Right lobe of liver (tissue), 6 donors: ENCODE measurements at regions not wholly inside any gene's neighbourhood (a gene's known extent, or its start where the extent isn't known, plus 50 kb on each side); places are given as distances from the start of the nearest gene placed in this dataset.

Experiments
- ATAC-seq, 4 donors: fragments of 200-7000 bp; cut with Tn5 transposase; one replicate each; pipeline ENCODE4 v1.9.1; 2020; ENCODE audit warnings: mild to moderate bottlenecking in 4 of 4, moderate library complexity in 4 of 4
- DNase-seq, 3 donors: peaks; one replicate each; pipeline ENCODE4 v3.0.0-alpha.2; 2020
- H3K27ac ChIP-seq, 3 donors: fragments of 200-600 bp; one replicate each; pipeline ENCODE4 v1.8.0; 2022
- H3K27me3 ChIP-seq, 2 donors: fragments of 200-600 bp; one replicate each; pipeline ENCODE4 v1.8.0; 2022
- H3K36me3 ChIP-seq, 4 donors: fragments of 200-600 bp; sonication (generic) in 1 of 4; one replicate each; pipeline versions ENCODE4 v1.5.1 to v1.8.0; 2017 to 2022; ENCODE audit warnings: control low read depth in 1 of 4
- H3K4me1 ChIP-seq, 4 donors: fragments of 200-600 bp; sonication (generic) in 1 of 4; one replicate each; pipeline versions ENCODE4 v1.5.1 to v1.8.0; 2017 to 2022; ENCODE audit warnings: control low read depth in 1 of 4
- H3K4me3 ChIP-seq, 3 donors: fragments of 200-600 bp; one replicate each; pipeline ENCODE4 v1.8.0; 2022
- H3K9me3 ChIP-seq, 4 donors: fragments of 200-600 bp; sonication (generic) in 1 of 4; one replicate each; pipeline versions ENCODE4 v1.5.1 to v1.8.0; 2017 to 2022; ENCODE audit warnings: control low read depth in 1 of 4
- CTCF ChIP-seq, 4 donors: fragments of 200-600 bp in 3 of 4; fragments of 450-650 bp in 1 of 4; IDR thresholded peaks; one replicate each; pipeline versions ENCODE4 v1.5.1 to v1.8.0; 2016 to 2022; ENCODE audit warnings: antibody characterized with exemption in 4 of 4, mild to moderate bottlenecking in 2 of 4
- POLR2A ChIP-seq: fragments of 450-650 bp; IDR thresholded peaks from one replicate; pipeline ENCODE4 v1.6.1; 2017; ENCODE audit warnings: antibody characterized with exemption, mild to moderate bottlenecking
- WGBS: methylation state at CpG from one replicate; pipeline ENCODE4 v1.1.6; 2018; ENCODE audit warnings: low coverage, low lambda C conversion rate; ENCODE audit not compliant: insufficient coverage; ENCODE audit errors: missing lambda C conversion rate; 5-methylcytosine and 5-hydroxymethylcytosine counted together
- intact Hi-C, 2 donors: fragments of 100-400 bp; cut with DNase I; formaldehyde crosslinking; loops; one replicate each; pipeline versions ENCODE4 v1.11.2 to v1.14.1; 2022
- donor health status: DM: no; HTN: yes; CAD: no.
- donor health status: DM: no; HTN: no; CAD: no.
- donor health status: DM: no; HTN: no; CAD: no.
- donor health status: DM: no; HTN: yes; CAD: no.
- donor health status: DM: no; HTN: yes; CAD: no.

- H3K4me1 ChIP-seq = no peaks in the 10 kb centered on the region
- no peaks in the 10 kb centered on the region for H3K27me3 ChIP-seq
- 34% methylated on average over 7 of the region's 7 CpGs for WGBS
- TF ChIP-seq POLR2A = no peak
- TF ChIP-seq CTCF (IDR thresholded peaks at IDR 0.05) = no peak
- DNase-seq (peak in 2 of 3 donors; percentile 38 to 62), ATAC-seq (peak in 2 of 4 donors; percentile 56 to 69)
- no peaks in the 10 kb centered on the region for H3K9me3 ChIP-seq
- no peak overlapping the region for H3K4me3 ChIP-seq
- intact Hi-C loops = no loop called here
- H3K27ac ChIP-seq = no peak overlapping the region
- H3K36me3 ChIP-seq = no peaks in the 10 kb centered on the region
These were observed 233.0 kb upstream of the CLNK start for GRCh38 chr4:10917566-10917965.

- Histone ChIP-seq H3K27me3 (no peaks in the 10 kb centered on the region), H3K4me1 (no peaks in the 10 kb centered on the region), H3K9me3 (no peaks in the 10 kb centered on the region), H3K4me3 (no peak overlapping the region), H3K27ac (no peak overlapping the region), H3K36me3 (no peaks in the 10 kb centered on the region)
- no peak for TF ChIP-seq POLR2A
- TF ChIP-seq CTCF (IDR thresholded peaks at IDR 0.05) = no peak
- ATAC-seq = no peak
- 63% methylated on average over 5 of the region's 5 CpGs for WGBS
- intact Hi-C loops = no loop called here
- no peak for DNase-seq
These were observed 213.5 kb upstream of the CLNK start for GRCh38 chr4:10898072-10898471.

- no peak overlapping the region for H3K4me3 ChIP-seq
- intact Hi-C loops = no loop called here
- no peaks in the 10 kb centered on the region for H3K4me1 ChIP-seq
- H3K36me3 ChIP-seq = no peaks in the 10 kb centered on the region
- WGBS = 67% methylated on average over 1 of the region's 5 CpGs
- no peak for DNase-seq
- TF ChIP-seq POLR2A (no peak), CTCF (IDR thresholded peaks at IDR 0.05) (no peak)
- no peaks in the 10 kb centered on the region for H3K9me3 ChIP-seq
- no peak for ATAC-seq
- no peak overlapping the region for H3K27ac ChIP-seq
- H3K27me3 ChIP-seq = no peaks in the 10 kb centered on the region
These were observed 212.5 kb upstream of the CLNK start for GRCh38 chr4:10897076-10897475.

- no peak for TF ChIP-seq POLR2A
- peak in 2 of 4 donors; percentile 16 to 31 for TF ChIP-seq CTCF (IDR thresholded peaks at IDR 0.05)
- Histone ChIP-seq H3K27ac (no peak overlapping the region), H3K4me3 (no peak overlapping the region), H3K9me3 (no peaks in the 10 kb centered on the region), H3K36me3 (no peaks in the 10 kb centered on the region), H3K27me3 (no peaks in the 10 kb centered on the region), H3K4me1 (no peaks in the 10 kb centered on the region)
- DNase-seq (no peak), ATAC-seq (no peak)
- intact Hi-C loops = no loop called here
- 39% methylated on average over 2 of the region's 2 CpGs for WGBS
These were observed 208.8 kb upstream of the CLNK start for GRCh38 chr4:10893395-10893794.

- Histone ChIP-seq H3K36me3 (no peaks in the 10 kb centered on the region), H3K4me1 (no peaks in the 10 kb centered on the region), H3K9me3 (no peaks in the 10 kb centered on the region), H3K27me3 (no peaks in the 10 kb centered on the region), H3K4me3 (no peak overlapping the region), H3K27ac (no peak overlapping the region)
- intact Hi-C loops = no loop called here
- 9% methylated on average over 2 of the region's 2 CpGs for WGBS
- ATAC-seq (no peak), DNase-seq (no peak)
- TF ChIP-seq POLR2A (no peak), CTCF (IDR thresholded peaks at IDR 0.05) (no peak)
These were observed 207.3 kb upstream of the CLNK start for GRCh38 chr4:10891866-10892265.
